Tibial nerve (tissue), 3 donors: ENCODE measurements at regions not wholly inside any gene's neighbourhood (a gene's known extent, or its start where the extent isn't known, plus 50 kb on each side); places are given as distances from the start of the nearest gene placed in this dataset.

Source experiments
- POLR2A ChIP-seq, 2 donors: fragments of 450-650 bp; IDR thresholded peaks; one replicate each; pipeline ENCODE4 v1.6.1; 2017; ENCODE audit warnings: antibody characterized with exemption in 2 of 2, mild to moderate bottlenecking in 2 of 2, moderate library complexity in 2 of 2
- TF ChIP-seq, protein P1 (sequence below), 5 experiments: fragments of 200-600 bp in 3 of 5; fragments of 450-650 bp in 2 of 5; sonication (generic) in 3 of 5; IDR thresholded peaks; one replicate each; pipeline ENCODE4 v1.5.1; 2016 to 2019; ENCODE audit warnings: antibody characterized with exemption in 5 of 5, mild to moderate bottlenecking in 3 of 5, moderate library complexity in 2 of 5

DNA sequence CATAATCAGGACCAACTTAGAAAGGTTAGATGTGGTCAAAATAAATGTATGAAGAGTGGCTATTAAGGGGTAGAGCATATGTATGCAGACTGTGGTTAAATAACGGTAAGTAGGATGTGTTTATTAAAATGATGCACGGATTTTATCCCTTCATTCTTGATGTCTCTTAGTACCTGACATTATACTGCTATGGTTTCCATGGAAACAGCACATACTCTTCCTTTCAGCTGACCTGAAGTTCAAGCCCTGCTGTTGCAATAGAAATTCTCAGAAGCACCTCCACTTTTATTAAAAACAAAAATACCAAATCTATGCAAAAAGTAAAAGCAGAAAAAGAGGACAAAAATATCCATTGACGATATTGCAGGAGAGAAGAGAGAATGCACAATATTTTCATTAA lies 381.4 kb downstream of the RWDD3 start:
- TF ChIP-seq, protein P1, sequence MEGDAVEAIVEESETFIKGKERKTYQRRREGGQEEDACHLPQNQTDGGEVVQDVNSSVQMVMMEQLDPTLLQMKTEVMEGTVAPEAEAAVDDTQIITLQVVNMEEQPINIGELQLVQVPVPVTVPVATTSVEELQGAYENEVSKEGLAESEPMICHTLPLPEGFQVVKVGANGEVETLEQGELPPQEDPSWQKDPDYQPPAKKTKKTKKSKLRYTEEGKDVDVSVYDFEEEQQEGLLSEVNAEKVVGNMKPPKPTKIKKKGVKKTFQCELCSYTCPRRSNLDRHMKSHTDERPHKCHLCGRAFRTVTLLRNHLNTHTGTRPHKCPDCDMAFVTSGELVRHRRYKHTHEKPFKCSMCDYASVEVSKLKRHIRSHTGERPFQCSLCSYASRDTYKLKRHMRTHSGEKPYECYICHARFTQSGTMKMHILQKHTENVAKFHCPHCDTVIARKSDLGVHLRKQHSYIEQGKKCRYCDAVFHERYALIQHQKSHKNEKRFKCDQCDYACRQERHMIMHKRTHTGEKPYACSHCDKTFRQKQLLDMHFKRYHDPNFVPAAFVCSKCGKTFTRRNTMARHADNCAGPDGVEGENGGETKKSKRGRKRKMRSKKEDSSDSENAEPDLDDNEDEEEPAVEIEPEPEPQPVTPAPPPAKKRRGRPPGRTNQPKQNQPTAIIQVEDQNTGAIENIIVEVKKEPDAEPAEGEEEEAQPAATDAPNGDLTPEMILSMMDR (IDR thresholded peaks at IDR 0.05): no peak
- no peak for TF ChIP-seq POLR2A (IDR thresholded peaks at IDR 0.05)
